ENCODE measurements at regions not wholly inside any gene's neighbourhood (a gene's known extent, or its start where the extent isn't known, plus 50 kb on each side); places are given as distances from the start of the nearest gene placed in this dataset.

- Histone ChIP-seq H3K9me3 (replicated peaks; ENCODE audit: control insufficient read depth, insufficient read depth, low read length) (no peaks in the 10 kb centered on the region), H4K20me1 (ENCODE audit: control insufficient read depth, insufficient read depth) (no peaks in the 10 kb centered on the region), H3K4me3 (no peak overlapping the region), H3K4me2 (ENCODE audit: control insufficient read depth, insufficient read depth) (no peak overlapping the region), H3K27ac (ENCODE audit: control insufficient read depth, insufficient read depth) (no peak overlapping the region), H3K4me1 (ENCODE audit: control insufficient read depth, insufficient read depth, low read length) (no peaks in the 10 kb centered on the region), H3K27me3 (replicated peaks in 1 of 2; ENCODE audit: control insufficient read depth in 2 of 2, insufficient read depth in 2 of 2, low read length in 1 of 2) (no peaks in the 10 kb centered on the region), H3K79me2 (ENCODE audit: control insufficient read depth, insufficient read depth, low read length) (no peaks in the 10 kb centered on the region), H3K36me3 (ENCODE audit: control insufficient read depth in 2 of 2, insufficient read depth in 2 of 2, low read length in 1 of 2) (no peaks in the 10 kb centered on the region), H2AFZ (ENCODE audit: control insufficient read depth, low read depth, low read length) (no peak overlapping the region), H3K9ac (ENCODE audit: control insufficient read depth, insufficient read depth, low read length) (no peak overlapping the region)
- POLR2A ChIA-PET, result no interaction called here
- BruUV-seq (replicated peaks), result no TSS peak
- TF ChIP-seq BHLHE40 (IDR thresholded peaks at IDR 0.05; ENCODE audit: borderline replicate concordance in 1 of 2, low read depth in 2 of 2, low read length in 1 of 2), result no peak
- intact Hi-C loops (cut with micrococcal nuclease; ENCODE audit: unreplicated experiment), result no loop called here
- SMC1A ChIA-PET (ENCODE audit: uncharacterized antibody, unreplicated experiment), result no interaction called here
- DNase-seq (ENCODE audit: low read depth, low spot score) (no peak), ATAC-seq (no peak), FAIRE-seq (no peak)
- CTCF ChIA-PET, result no interaction called here
- 71% methylated on average over 7 of the region's 7 CpGs for WGBS (ENCODE audit: insufficient coverage, insufficient replicate concordance, low lambda C conversion rate, missing lambda C conversion rate)
- RAD21 ChIA-PET (ENCODE audit: unreplicated experiment), result no interaction called here
- in situ Hi-C loops (cut with MboI), result no loop called here
These were observed 129.2 kb upstream of the PTPRM start for GRCh38 chr18:7437870-7438269.

GRCh38 chr18:7438646-7439045 lies 128.5 kb upstream of the PTPRM start:
- FAIRE-seq, result no peak
- BruUV-seq (replicated peaks), result no TSS peak
- in situ Hi-C loops (cut with MboI), result no loop called here
- SMC1A ChIA-PET (ENCODE audit: uncharacterized antibody, unreplicated experiment), result no interaction called here
- no peaks in the 10 kb centered on the region for H4K20me1 ChIP-seq (ENCODE audit: control insufficient read depth, insufficient read depth)
- no peaks in the 10 kb centered on the region for H3K27me3 ChIP-seq (replicated peaks in 1 of 2; ENCODE audit: control insufficient read depth in 2 of 2, insufficient read depth in 2 of 2, low read length in 1 of 2)
- no peaks in the 10 kb centered on the region for H3K36me3 ChIP-seq (ENCODE audit: control insufficient read depth in 2 of 2, insufficient read depth in 2 of 2, low read length in 1 of 2)
- no peaks in the 10 kb centered on the region for H3K4me1 ChIP-seq (ENCODE audit: control insufficient read depth, insufficient read depth, low read length)
- no peaks in the 10 kb centered on the region for H3K9me3 ChIP-seq (replicated peaks; ENCODE audit: control insufficient read depth, insufficient read depth, low read length)
- no peak overlapping the region for H2AFZ ChIP-seq (ENCODE audit: control insufficient read depth, low read depth, low read length)
- RAD21 ChIA-PET (ENCODE audit: unreplicated experiment), result no interaction called here
- H3K9ac ChIP-seq (ENCODE audit: control insufficient read depth, insufficient read depth, low read length), result no peak overlapping the region
- no peak overlapping the region for H3K4me2 ChIP-seq (ENCODE audit: control insufficient read depth, insufficient read depth)
- CTCF ChIA-PET, result no interaction called here
- no peaks in the 10 kb centered on the region for H3K79me2 ChIP-seq (ENCODE audit: control insufficient read depth, insufficient read depth, low read length)
- 2% methylated on average over 2 of the region's 2 CpGs for WGBS (ENCODE audit: insufficient coverage, insufficient replicate concordance, low lambda C conversion rate, missing lambda C conversion rate)
- POLR2A ChIA-PET, result no interaction called here
- no peak for DNase-seq (ENCODE audit: low read depth, low spot score)
- H3K27ac ChIP-seq (ENCODE audit: control insufficient read depth, insufficient read depth), result no peak overlapping the region
- no peak overlapping the region for H3K4me3 ChIP-seq
- ATAC-seq, result no peak
- intact Hi-C loops (cut with micrococcal nuclease; ENCODE audit: unreplicated experiment), result no loop called here
- TF ChIP-seq HDAC2 (IDR thresholded peaks at IDR 0.05), result no peak
- TF ChIP-seq ZNF24 (IDR thresholded peaks at IDR 0.05), result no peak
- TF ChIP-seq MAX (IDR thresholded peaks at IDR 0.05; ENCODE audit: low read depth, low read length), result no peak
- TF ChIP-seq SP1 (IDR thresholded peaks at IDR 0.05; ENCODE audit: low read depth, low read length), result no peak
- TF ChIP-seq HDAC6 (IDR thresholded peaks at IDR 0.05; ENCODE audit: unreplicated experiment), result no peak
- TF ChIP-seq, protein P1, sequence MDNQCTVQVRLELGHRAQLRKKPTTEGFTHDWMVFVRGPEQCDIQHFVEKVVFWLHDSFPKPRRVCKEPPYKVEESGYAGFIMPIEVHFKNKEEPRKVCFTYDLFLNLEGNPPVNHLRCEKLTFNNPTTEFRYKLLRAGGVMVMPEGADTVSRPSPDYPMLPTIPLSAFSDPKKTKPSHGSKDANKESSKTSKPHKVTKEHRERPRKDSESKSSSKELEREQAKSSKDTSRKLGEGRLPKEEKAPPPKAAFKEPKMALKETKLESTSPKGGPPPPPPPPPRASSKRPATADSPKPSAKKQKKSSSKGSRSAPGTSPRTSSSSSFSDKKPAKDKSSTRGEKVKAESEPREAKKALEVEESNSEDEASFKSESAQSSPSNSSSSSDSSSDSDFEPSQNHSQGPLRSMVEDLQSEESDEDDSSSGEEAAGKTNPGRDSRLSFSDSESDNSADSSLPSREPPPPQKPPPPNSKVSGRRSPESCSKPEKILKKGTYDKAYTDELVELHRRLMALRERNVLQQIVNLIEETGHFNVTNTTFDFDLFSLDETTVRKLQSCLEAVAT (IDR thresholded peaks at IDR 0.05), result no peak
- no peak for TF ChIP-seq CBX5 (IDR thresholded peaks at IDR 0.05; ENCODE audit: low read depth)
- no peak for TF ChIP-seq USF2 (IDR thresholded peaks at IDR 0.05; ENCODE audit: borderline replicate concordance, low read depth, low read length)
- TF ChIP-seq ZNF687 (IDR thresholded peaks at IDR 0.05), result no peak
- TF ChIP-seq ATF3 (IDR thresholded peaks at IDR 0.05; ENCODE audit: borderline replicate concordance, extremely low read depth, low read depth, low read length), result no peak
